ELF-1 (cell line): ENCODE measurements at regions not wholly inside any gene's neighbourhood (a gene's known extent, or its start where the extent isn't known, plus 50 kb on each side); places are given as distances from the start of the nearest gene placed in this dataset.
"Not testable (repeated sequence)": the region's sequence is repeated elsewhere in the genome, so short reads cannot be mapped to it uniquely, and the experiment has no call there.

ENCODE experiments used
- DNase-seq: peaks from one replicate; pipeline ENCODE4 v3.0.0-alpha.2; 2016; ENCODE audit warnings: low read depth, low spot score

- DNase-seq: not testable (repeated sequence)
Observed at GRCh38 chr4:31266094-31266493, 545.9 kb downstream of the PCDH7 start.

GRCh38 chr4:31272331-31273061 is 552.3 kb downstream of the PCDH7 start:
- DNase-seq: no peak

- DNase-seq: no peak
Observed at GRCh38 chr4:31275906-31276305, 555.7 kb downstream of the PCDH7 start.

- DNase-seq: no peak
Observed at GRCh38 chr4:31283679-31284078, 563.5 kb downstream of the PCDH7 start.

- no peak for DNase-seq
Observed at GRCh38 chr4:31290836-31291235, 570.7 kb downstream of the PCDH7 start.

GRCh38 chr4:31291238-31291637 is 571.1 kb downstream of the PCDH7 start:
- DNase-seq: no peak

- DNase-seq: no peak
Observed at GRCh38 chr4:31294655-31295480, 574.7 kb downstream of the PCDH7 start.

GRCh38 chr4:31298737-31299136 is 578.6 kb downstream of the PCDH7 start:
- no peak for DNase-seq

GRCh38 chr4:31307029-31307428 is 586.9 kb downstream of the PCDH7 start:
- no peak for DNase-seq

- no peak for DNase-seq
Observed at GRCh38 chr4:31324814-31325213, 604.6 kb downstream of the PCDH7 start.

- DNase-seq: no peak
Observed at GRCh38 chr4:31325300-31325699, 605.1 kb downstream of the PCDH7 start.

GRCh38 chr4:31327031-31327430 is 606.9 kb downstream of the PCDH7 start:
- no peak for DNase-seq

- DNase-seq: no peak
Observed at GRCh38 chr4:31328932-31329331, 608.8 kb downstream of the PCDH7 start.

- DNase-seq: no peak
Observed at GRCh38 chr4:31334086-31334910, 614.1 kb downstream of the PCDH7 start.

GRCh38 chr4:31338000-31338399 is 617.8 kb downstream of the PCDH7 start:
- no peak for DNase-seq

GRCh38 chr4:31341601-31342359 is 621.6 kb downstream of the PCDH7 start:
- DNase-seq: no peak

GRCh38 chr4:31343061-31343460 is 622.9 kb downstream of the PCDH7 start:
- DNase-seq: no peak

GRCh38 chr4:31349907-31350306 is 629.7 kb downstream of the PCDH7 start:
- no peak for DNase-seq

GRCh38 chr4:31351695-31352094 is 631.5 kb downstream of the PCDH7 start:
- no peak for DNase-seq

GRCh38 chr4:31356839-31357238 is 636.7 kb downstream of the PCDH7 start:
- no peak for DNase-seq

- no peak for DNase-seq
Observed at GRCh38 chr4:31360786-31361185, 640.6 kb downstream of the PCDH7 start.
